ENCODE measurements at regions not wholly inside any gene's neighbourhood (a gene's known extent, or its start where the extent isn't known, plus 50 kb on each side); places are given as distances from the start of the nearest gene placed in this dataset.

GRCh38 chr16:79294568-79294967 is 306.0 kb downstream of the MAF start:
- no peak overlapping the region for H3K4ac ChIP-seq (ENCODE audit: low read depth, low read length)
- no peak overlapping the region for H4K5ac ChIP-seq (ENCODE audit: low read depth, low read length)
- no peak overlapping the region for H4K91ac ChIP-seq (ENCODE audit: insufficient read depth, low read depth, low read length)
- H2BK20ac ChIP-seq (ENCODE audit: low read depth, low read length): no peak overlapping the region
- no peak overlapping the region for H3K14ac ChIP-seq (replicated peaks; ENCODE audit: low read depth, low read length)
- H3K4me1 ChIP-seq (ENCODE audit: control insufficient read depth, insufficient read depth, low read length): no peaks in the 10 kb centered on the region
- H4K8ac ChIP-seq (ENCODE audit: low read depth in 2 of 2, low read length in 2 of 2): no peak overlapping the region
- H2BK15ac ChIP-seq (ENCODE audit: low read depth, low read length): no peak overlapping the region
- H3K9me3 ChIP-seq (ENCODE audit: control insufficient read depth, insufficient read depth, low read length): peaks cover 18% of the 10 kb centered on the region
- no peaks in the 10 kb centered on the region for H3K9me1 ChIP-seq (ENCODE audit: insufficient read depth, low read length)
- CTCF ChIA-PET: no interaction called here
- H2AK5ac ChIP-seq (ENCODE audit: low read depth, low read length): no peak overlapping the region
- no peaks in the 10 kb centered on the region for H3K36me3 ChIP-seq (ENCODE audit: control insufficient read depth, insufficient read depth, low read length)
- in situ Hi-C loops (cut with MboI; ENCODE audit: low sequenced_read_pairs) (no loop called here), intact Hi-C loops (cut with micrococcal nuclease) (no loop called here), dilution Hi-C loops (cut with HindIII; ENCODE audit: low sequenced_read_pairs, unreplicated experiment) (no loop called here)
- TF ChIP-seq NFE2L2 (IDR thresholded peaks at IDR 0.05; ENCODE audit: low read depth, low read length) (no peak), SMC3 (IDR thresholded peaks at IDR 0.05; ENCODE audit: low read depth, low read length) (no peak), RFX5 (IDR thresholded peaks at IDR 0.05; ENCODE audit: low read depth, low read length) (no peak), ELK1 (IDR thresholded peaks at IDR 0.05; ENCODE audit: borderline replicate concordance, low read depth, low read length) (no peak), CTCF (conservative IDR thresholded peaks at IDR 0.05; ENCODE audit: low read depth, low read length) (no peak), USF2 (IDR thresholded peaks at IDR 0.05; ENCODE audit: low read depth, low read length) (no peak)
- no peak overlapping the region for H3K4me3 ChIP-seq (ENCODE audit: insufficient read depth, low read depth, low read length)
- no peak overlapping the region for H2AK9ac ChIP-seq (replicated peaks; ENCODE audit: low read depth, low read length, poor library complexity)
- H3K18ac ChIP-seq (ENCODE audit: low read depth, low read length): no peak overlapping the region
- H3K23ac ChIP-seq (ENCODE audit: low read depth, low read length): no peak overlapping the region
- H2BK5ac ChIP-seq (ENCODE audit: low read depth, low read length, poor library complexity, severe bottlenecking): no peak overlapping the region
- ATAC-seq (ENCODE audit: low read depth) (no peak), DNase-seq (no peak)
- no peaks in the 10 kb centered on the region for H3K79me1 ChIP-seq (ENCODE audit: low read depth in 1 of 2, low read length in 2 of 2)
- BruUV-seq (replicated peaks): no TSS peak
- WGBS, 2 experiments (ENCODE audit: extremely low coverage in 2 of 2, insufficient read length in 1 of 2): no CpG with 5 or more reads among the region's 2 CpGs
- H3K4me2 ChIP-seq (ENCODE audit: low read depth, low read length): no peak overlapping the region
- POLR2A ChIA-PET (ENCODE audit: unreplicated experiment): no interaction called here
- no peak overlapping the region for H3K56ac ChIP-seq (ENCODE audit: extremely low read depth, insufficient read depth, low read length)
- no peak overlapping the region for H2BK120ac ChIP-seq (ENCODE audit: low read depth, low read length)
- H4K20me1 ChIP-seq (ENCODE audit: insufficient read depth, low read length): no peaks in the 10 kb centered on the region
- H3K27ac ChIP-seq (ENCODE audit: insufficient read depth, low read length): no peak overlapping the region
- H3K9ac ChIP-seq (ENCODE audit: low read depth, low read length): no peak overlapping the region
- H3K27me3 ChIP-seq (ENCODE audit: control insufficient read depth, insufficient read depth, low read length): no peaks in the 10 kb centered on the region
- H2AFZ ChIP-seq (replicated peaks; ENCODE audit: low read length, poor library complexity): no peak overlapping the region
